ENCODE measurements at regions not wholly inside any gene's neighbourhood (a gene's known extent, or its start where the extent isn't known, plus 50 kb on each side); places are given as distances from the start of the nearest gene placed in this dataset.
A peak's percentile ranks its signal among the peaks of the same experiment; 100 is the strongest.
"Not testable (repeated sequence)": the region's sequence is repeated elsewhere in the genome, so short reads cannot be mapped to it uniquely, and the experiment has no call there.

DNA sequence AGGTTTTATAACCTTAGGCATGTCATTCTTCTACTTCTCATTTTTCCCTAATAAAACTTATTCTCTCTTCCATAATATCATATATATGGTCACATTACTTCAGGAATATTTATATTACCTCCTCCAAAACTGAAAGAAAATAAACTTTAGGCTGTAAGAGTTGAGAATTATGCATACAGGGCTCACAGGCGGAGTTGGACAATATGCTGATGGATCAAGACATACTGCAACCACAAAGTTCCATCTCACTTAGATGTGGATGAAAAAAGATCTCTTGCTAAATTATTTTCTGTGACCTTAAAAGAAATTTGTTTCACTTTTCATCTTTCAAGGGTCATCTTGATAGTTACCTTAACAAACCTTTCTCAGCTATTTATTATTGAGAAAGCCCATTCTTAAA is 152.6 kb upstream of the PDE4B start:
- H3K4me1 Mint-ChIP-seq (ENCODE audit: low read depth) = no peaks in the 10 kb centered on the region
- DNase-seq (ENCODE audit: low spot score) = no peak
- H3K27me3 Mint-ChIP-seq (ENCODE audit: low read depth) = no peaks in the 10 kb centered on the region
- H3K27ac Mint-ChIP-seq = no peak overlapping the region
- no peak overlapping the region for H3K4me3 Mint-ChIP-seq
- no peaks in the 10 kb centered on the region for H3K9me3 Mint-ChIP-seq
- H3K36me3 Mint-ChIP-seq (ENCODE audit: low read depth) = no peaks in the 10 kb centered on the region

GRCh38 chr1:65649185-65649584 is 143.5 kb upstream of the PDE4B start:
- not testable (repeated sequence) for H3K4me3 Mint-ChIP-seq

DNA sequence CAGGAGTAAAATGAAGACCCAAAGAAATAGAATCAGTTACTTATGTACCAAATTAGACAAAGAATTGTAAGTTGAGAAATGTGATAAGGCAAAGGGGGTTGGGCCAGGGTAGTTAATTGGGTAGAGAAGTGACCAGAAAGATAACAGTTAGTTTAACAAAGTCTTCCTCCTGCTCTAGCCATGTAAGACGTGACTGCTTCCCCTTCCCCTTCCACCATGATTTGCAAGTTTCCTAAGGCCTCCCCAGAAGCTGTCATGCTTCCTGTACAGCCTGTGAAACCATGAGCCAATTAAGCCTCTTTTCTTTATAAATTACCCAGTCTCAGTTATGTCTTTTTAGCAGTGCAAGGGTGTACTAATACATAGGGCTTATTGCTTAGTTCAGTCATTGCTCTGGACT is 142.0 kb upstream of the PDE4B start:
- Mint-ChIP-seq H3K27me3 (ENCODE audit: low read depth) (no peaks in the 10 kb centered on the region), H3K4me1 (ENCODE audit: low read depth) (no peaks in the 10 kb centered on the region), H3K27ac (no peak overlapping the region), H3K36me3 (ENCODE audit: low read depth) (no peaks in the 10 kb centered on the region), H3K4me3 (no peak overlapping the region), H3K9me3 (no peaks in the 10 kb centered on the region)
- DNase-seq (ENCODE audit: low spot score) = no peak

More at GRCh38 chr1:65649185-65649584, 143.5 kb upstream of the PDE4B start:
- H3K9me3 Mint-ChIP-seq; H3K4me1 Mint-ChIP-seq (ENCODE audit: low read depth); H3K36me3 Mint-ChIP-seq (ENCODE audit: low read depth); H3K27me3 Mint-ChIP-seq (ENCODE audit: low read depth); DNase-seq (ENCODE audit: low spot score); H3K27ac Mint-ChIP-seq: not testable (repeated sequence)

- not testable (repeated sequence) for H3K27ac Mint-ChIP-seq; DNase-seq (ENCODE audit: low spot score); H3K4me1 Mint-ChIP-seq (ENCODE audit: low read depth); H3K27me3 Mint-ChIP-seq (ENCODE audit: low read depth); H3K36me3 Mint-ChIP-seq (ENCODE audit: low read depth); H3K4me3 Mint-ChIP-seq; H3K9me3 Mint-ChIP-seq
Measured at GRCh38 chr1:65654526-65654925, 138.2 kb upstream of the PDE4B start.

GRCh38 chr1:65657609-65658008 is 135.1 kb upstream of the PDE4B start:
- not testable (repeated sequence) for H3K27me3 Mint-ChIP-seq (ENCODE audit: low read depth)

DNA sequence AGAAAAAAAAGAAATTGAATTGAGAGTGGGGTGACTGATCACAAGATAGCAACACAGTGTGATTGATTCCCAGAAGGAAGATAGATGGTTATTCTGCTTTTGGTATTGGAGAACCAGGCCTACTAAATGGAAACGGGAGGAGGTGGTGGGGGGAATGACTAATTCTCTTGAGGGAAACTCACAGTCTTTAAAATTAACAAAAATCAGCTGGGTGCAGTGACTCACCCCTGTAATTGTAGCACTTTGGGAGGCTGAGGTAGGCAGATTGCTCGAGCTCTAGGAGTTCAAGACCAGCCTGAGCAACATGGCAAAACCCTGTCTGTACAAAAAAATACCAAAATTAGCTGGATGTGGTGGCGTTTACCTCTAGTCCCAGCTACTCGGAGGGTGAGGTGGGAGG is 134.6 kb upstream of the PDE4B start:
- DNase-seq (ENCODE audit: low spot score) = no peak
- Mint-ChIP-seq H3K4me1 (ENCODE audit: low read depth) (no peaks in the 10 kb centered on the region), H3K4me3 (no peak overlapping the region), H3K9me3 (no peaks in the 10 kb centered on the region), H3K27me3 (ENCODE audit: low read depth) (peaks cover under 1% of the 10 kb centered on the region), H3K36me3 (ENCODE audit: low read depth) (no peaks in the 10 kb centered on the region), H3K27ac (no peak overlapping the region)

More at GRCh38 chr1:65657609-65658008, 135.1 kb upstream of the PDE4B start:
- H3K4me3 Mint-ChIP-seq; H3K36me3 Mint-ChIP-seq (ENCODE audit: low read depth); H3K4me1 Mint-ChIP-seq (ENCODE audit: low read depth); H3K9me3 Mint-ChIP-seq; H3K27ac Mint-ChIP-seq; DNase-seq (ENCODE audit: low spot score): not testable (repeated sequence)

DNA sequence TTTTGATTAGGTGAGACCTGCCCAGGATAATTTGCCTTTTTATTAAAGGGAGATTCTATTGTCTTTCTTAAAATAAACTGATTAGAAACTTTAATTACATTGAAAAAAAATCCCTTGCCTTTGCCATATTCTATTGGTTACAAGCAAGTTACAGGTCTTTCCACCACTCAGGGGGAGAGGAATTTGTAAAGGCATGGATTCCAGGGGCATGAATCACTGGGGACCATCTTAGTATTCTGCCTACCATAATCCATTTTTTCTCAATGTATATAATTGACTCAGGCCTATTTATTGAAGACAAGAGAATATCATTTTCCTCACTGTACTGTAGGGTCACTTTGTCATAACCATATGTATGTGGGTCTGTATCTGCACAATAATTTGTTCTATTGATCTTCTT is 124.3 kb upstream of the PDE4B start:
- H3K36me3 Mint-ChIP-seq (ENCODE audit: low read depth) = no peaks in the 10 kb centered on the region
- H3K27me3 Mint-ChIP-seq (ENCODE audit: low read depth) = no peaks in the 10 kb centered on the region
- DNase-seq (ENCODE audit: low spot score) = no peak
- no peak overlapping the region for H3K27ac Mint-ChIP-seq
- H3K4me3 Mint-ChIP-seq = no peak overlapping the region
- H3K9me3 Mint-ChIP-seq = no peaks in the 10 kb centered on the region
- H3K4me1 Mint-ChIP-seq (ENCODE audit: low read depth) = no peaks in the 10 kb centered on the region

GRCh38 chr1:65670518-65670917 is 122.2 kb upstream of the PDE4B start:
- Mint-ChIP-seq H3K4me1 (ENCODE audit: low read depth) (no peaks in the 10 kb centered on the region), H3K4me3 (no peak overlapping the region), H3K27ac (no peak overlapping the region), H3K27me3 (ENCODE audit: low read depth) (no peaks in the 10 kb centered on the region), H3K9me3 (no peaks in the 10 kb centered on the region), H3K36me3 (ENCODE audit: low read depth) (no peaks in the 10 kb centered on the region)
- no peak for DNase-seq (ENCODE audit: low spot score)

DNA sequence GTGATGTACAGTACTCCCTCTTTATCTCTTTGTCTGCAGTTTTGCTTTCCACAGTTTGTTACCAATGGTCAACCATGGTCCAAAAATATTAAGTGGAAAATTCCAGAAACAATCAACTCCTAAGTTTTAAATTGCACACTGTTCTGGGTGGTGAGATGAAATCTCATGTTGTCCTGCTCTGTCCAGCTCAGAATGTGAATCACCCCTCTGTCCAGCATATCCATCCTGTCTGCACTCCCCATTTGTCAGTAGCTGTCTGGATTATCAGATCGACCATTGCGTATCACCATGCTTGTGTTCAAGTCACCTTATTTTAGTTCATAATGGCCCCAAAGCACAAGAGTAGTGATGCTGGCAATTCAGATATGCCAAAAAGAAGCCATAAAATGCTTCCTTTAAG is 118.2 kb upstream of the PDE4B start:
- H3K36me3 Mint-ChIP-seq (ENCODE audit: low read depth) = no peaks in the 10 kb centered on the region
- no peak overlapping the region for H3K4me3 Mint-ChIP-seq
- no peak overlapping the region for H3K27ac Mint-ChIP-seq

GRCh38 chr1:65679773-65680172 is 112.9 kb upstream of the PDE4B start:
- no peak overlapping the region for H3K27ac Mint-ChIP-seq
- H3K9me3 Mint-ChIP-seq = no peaks in the 10 kb centered on the region
- peaks cover 23% of the 10 kb centered on the region for H3K27me3 Mint-ChIP-seq (ENCODE audit: low read depth)
- no peak for DNase-seq (ENCODE audit: low spot score)
- H3K4me3 Mint-ChIP-seq = no peak overlapping the region
- no peaks in the 10 kb centered on the region for H3K36me3 Mint-ChIP-seq (ENCODE audit: low read depth)
- H3K4me1 Mint-ChIP-seq (ENCODE audit: low read depth) = no peaks in the 10 kb centered on the region

More for the DNA sequence above, 118.2 kb upstream of the PDE4B start:
- Mint-ChIP-seq H3K9me3 (no peaks in the 10 kb centered on the region), H3K4me1 (ENCODE audit: low read depth) (no peaks in the 10 kb centered on the region), H3K27me3 (ENCODE audit: low read depth) (peaks cover 13% of the 10 kb centered on the region)
- DNase-seq (ENCODE audit: low spot score) = no peak

GRCh38 chr1:65681096-65681495 is 111.6 kb upstream of the PDE4B start:
- Mint-ChIP-seq H3K27me3 (ENCODE audit: low read depth) (peaks cover 24% of the 10 kb centered on the region), H3K4me1 (ENCODE audit: low read depth) (no peaks in the 10 kb centered on the region), H3K27ac (no peak overlapping the region), H3K4me3 (no peak overlapping the region), H3K9me3 (no peaks in the 10 kb centered on the region), H3K36me3 (ENCODE audit: low read depth) (no peaks in the 10 kb centered on the region)
- DNase-seq (ENCODE audit: low spot score) = no peak

GRCh38 chr1:65687428-65688214 is 105.1 kb upstream of the PDE4B start:
- Mint-ChIP-seq H3K36me3 (ENCODE audit: low read depth) (no peaks in the 10 kb centered on the region), H3K9me3 (no peaks in the 10 kb centered on the region), H3K27ac (no peak overlapping the region), H3K4me1 (ENCODE audit: low read depth) (peaks cover 16% of the 10 kb centered on the region), H3K4me3 (no peak overlapping the region), H3K27me3 (ENCODE audit: low read depth) (peaks cover 23% of the 10 kb centered on the region)
- peak; percentile 57 for DNase-seq (ENCODE audit: low spot score)

- DNase-seq (ENCODE audit: low spot score) = no peak
- Mint-ChIP-seq H3K9me3 (no peaks in the 10 kb centered on the region), H3K36me3 (ENCODE audit: low read depth) (no peaks in the 10 kb centered on the region), H3K4me3 (no peak overlapping the region), H3K27me3 (ENCODE audit: low read depth) (peaks cover 23% of the 10 kb centered on the region), H3K27ac (no peak overlapping the region), H3K4me1 (ENCODE audit: low read depth) (peaks cover 16% of the 10 kb centered on the region)
Measured at GRCh38 chr1:65688215-65688566, 104.5 kb upstream of the PDE4B start.

- Mint-ChIP-seq H3K36me3 (ENCODE audit: low read depth) (no peaks in the 10 kb centered on the region), H3K9me3 (no peaks in the 10 kb centered on the region), H3K4me1 (ENCODE audit: low read depth) (peaks cover 16% of the 10 kb centered on the region), H3K27ac (no peak overlapping the region), H3K27me3 (ENCODE audit: low read depth) (peaks cover 18% of the 10 kb centered on the region), H3K4me3 (no peak overlapping the region)
- DNase-seq (ENCODE audit: low spot score) = no peak
Measured at GRCh38 chr1:65688848-65689247, 103.8 kb upstream of the PDE4B start.
